GM12891 (cell line): ENCODE measurements at regions not wholly inside any gene's neighbourhood (a gene's known extent, or its start where the extent isn't known, plus 50 kb on each side); places are given as distances from the start of the nearest gene placed in this dataset.

Source experiments
- POLR2A ChIP-seq: IDR thresholded peaks from 2 replicates; pipeline ENCODE4 v1.6.1; 2011; ENCODE audit warnings: low read depth, low read length, control low read depth
- POU2F2 ChIP-seq: IDR thresholded peaks from 2 replicates; pipeline ENCODE4 v1.6.1; 2011; ENCODE audit warnings: low read depth, mild to moderate bottlenecking, control low read depth, low read length, moderate library complexity
- TAF1 ChIP-seq: IDR thresholded peaks from 2 replicates; pipeline ENCODE4 v1.6.1; 2011; ENCODE audit warnings: low read depth, low read length, control low read depth

GRCh38 chr14:71304690-71305089 lies 397.4 kb downstream of the PCNX1 start:
- no peak for TF ChIP-seq POLR2A
- no peak for TF ChIP-seq TAF1
- TF ChIP-seq POU2F2: no peak
